GM21360 (cell line): ENCODE measurements at regions not wholly inside any gene's neighbourhood (a gene's known extent, or its start where the extent isn't known, plus 50 kb on each side); places are given as distances from the start of the nearest gene placed in this dataset.
"Not testable (repeated sequence)": the region's sequence is repeated elsewhere in the genome, so short reads cannot be mapped to it uniquely, and the experiment has no call there.

Experiments used
- ATAC-seq: cut with Tn5 transposase; IDR thresholded peaks from one replicate; pipeline ENCODE4 v1.9.1; 2021; ENCODE audit warnings: mild to moderate bottlenecking, moderate library complexity; ENCODE audit not compliant: unreplicated experiment

- no peak for ATAC-seq
These were observed 114.3 kb upstream of the EPB41L4A start for GRCh38 chr5:112533362-112533761.

GRCh38 chr5:112534067-112534583 lies 115.0 kb upstream of the EPB41L4A start:
- no peak for ATAC-seq

GRCh38 chr5:112534611-112535255 lies 115.7 kb upstream of the EPB41L4A start:
- ATAC-seq = no peak

GRCh38 chr5:112535356-112535755 lies 116.3 kb upstream of the EPB41L4A start:
- no peak for ATAC-seq

- ATAC-seq = not testable (repeated sequence)
These were observed 125.5 kb upstream of the EPB41L4A start for GRCh38 chr5:112544558-112544957.

- no peak for ATAC-seq
These were observed 128.0 kb upstream of the EPB41L4A start for GRCh38 chr5:112546946-112547592.

- ATAC-seq = no peak
These were observed 129.3 kb upstream of the EPB41L4A start for GRCh38 chr5:112548246-112548881.

GRCh38 chr5:112549127-112549526 lies 130.1 kb upstream of the EPB41L4A start:
- ATAC-seq = no peak

GRCh38 chr5:112549605-112550166 lies 130.6 kb upstream of the EPB41L4A start:
- no peak for ATAC-seq

- no peak for ATAC-seq
These were observed 132.4 kb upstream of the EPB41L4A start for GRCh38 chr5:112551419-112552032.

- ATAC-seq = no peak
These were observed 133.1 kb upstream of the EPB41L4A start for GRCh38 chr5:112552216-112552615.

GRCh38 chr5:112552791-112553190 lies 133.7 kb upstream of the EPB41L4A start:
- no peak for ATAC-seq

GRCh38 chr5:112554101-112554977 lies 135.3 kb upstream of the EPB41L4A start:
- no peak for ATAC-seq

GRCh38 chr5:112555197-112555596 lies 136.1 kb upstream of the EPB41L4A start:
- no peak for ATAC-seq

- no peak for ATAC-seq
These were observed 136.6 kb upstream of the EPB41L4A start for GRCh38 chr5:112555691-112556090.

GRCh38 chr5:112559501-112559900 lies 140.4 kb upstream of the EPB41L4A start:
- ATAC-seq = not testable (repeated sequence)

- ATAC-seq = no peak
These were observed 141.3 kb upstream of the EPB41L4A start for GRCh38 chr5:112560371-112560770.

- no peak for ATAC-seq
These were observed 144.2 kb upstream of the EPB41L4A start for GRCh38 chr5:112563169-112563826.

- no peak for ATAC-seq
These were observed 147.2 kb upstream of the EPB41L4A start for GRCh38 chr5:112566251-112566650.

- ATAC-seq = no peak
These were observed 150.5 kb upstream of the EPB41L4A start for GRCh38 chr5:112569596-112569995.
